GM21423 (cell line): ENCODE measurements at regions not wholly inside any gene's neighbourhood (a gene's known extent, or its start where the extent isn't known, plus 50 kb on each side); places are given as distances from the start of the nearest gene placed in this dataset.

ENCODE experiments used
- ATAC-seq: cut with Tn5 transposase; IDR thresholded peaks from one replicate; pipeline ENCODE4 v1.9.1; 2021; ENCODE audit warnings: mild to moderate bottlenecking, moderate library complexity; ENCODE audit not compliant: unreplicated experiment

- no peak for ATAC-seq
Observed at GRCh38 chr9:88691811-88692210, 156.8 kb downstream of the NXNL2 start.

GRCh38 chr9:88692827-88693226 lies 157.8 kb downstream of the NXNL2 start:
- no peak for ATAC-seq

DNA sequence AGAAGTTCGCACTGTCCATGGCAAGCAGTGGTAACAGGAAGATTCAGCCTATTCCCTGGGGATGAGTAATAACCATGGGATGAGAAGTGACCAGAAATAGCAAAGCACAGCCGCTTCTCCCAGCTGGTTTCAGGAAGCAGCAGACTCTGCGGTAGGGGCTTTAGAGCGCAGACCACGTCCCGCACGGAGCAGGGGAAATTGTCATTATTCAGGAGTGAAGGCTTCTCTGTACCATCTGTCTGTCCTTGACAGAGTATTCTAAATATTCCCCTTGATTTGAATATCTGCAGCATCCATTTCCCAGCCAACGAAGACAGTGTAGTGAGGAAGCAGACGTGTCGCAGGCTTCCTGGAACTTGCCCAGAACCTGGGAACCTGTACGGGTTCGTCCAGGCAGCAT lies 159.6 kb downstream of the NXNL2 start:
- no peak for ATAC-seq

DNA sequence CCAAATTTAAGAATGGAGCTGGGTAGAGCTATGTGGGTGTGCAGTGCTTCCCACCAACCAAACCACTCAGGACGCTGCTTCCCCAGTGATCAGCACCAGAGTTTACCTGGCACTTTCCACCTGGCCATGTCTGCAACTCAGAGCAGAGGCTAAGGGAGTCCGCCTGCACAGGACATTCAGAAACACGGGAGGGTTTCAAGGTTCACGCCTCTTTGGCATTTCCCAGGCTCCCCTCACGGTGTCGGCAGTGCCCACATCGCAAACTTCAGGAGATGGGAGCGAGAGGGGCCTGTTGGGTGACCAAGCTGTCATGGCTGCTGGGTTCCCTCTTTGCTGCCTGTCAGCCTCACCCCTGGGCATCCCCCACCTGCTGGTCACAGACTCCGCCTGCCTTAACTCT lies 161.5 kb downstream of the NXNL2 start:
- no peak for ATAC-seq

DNA sequence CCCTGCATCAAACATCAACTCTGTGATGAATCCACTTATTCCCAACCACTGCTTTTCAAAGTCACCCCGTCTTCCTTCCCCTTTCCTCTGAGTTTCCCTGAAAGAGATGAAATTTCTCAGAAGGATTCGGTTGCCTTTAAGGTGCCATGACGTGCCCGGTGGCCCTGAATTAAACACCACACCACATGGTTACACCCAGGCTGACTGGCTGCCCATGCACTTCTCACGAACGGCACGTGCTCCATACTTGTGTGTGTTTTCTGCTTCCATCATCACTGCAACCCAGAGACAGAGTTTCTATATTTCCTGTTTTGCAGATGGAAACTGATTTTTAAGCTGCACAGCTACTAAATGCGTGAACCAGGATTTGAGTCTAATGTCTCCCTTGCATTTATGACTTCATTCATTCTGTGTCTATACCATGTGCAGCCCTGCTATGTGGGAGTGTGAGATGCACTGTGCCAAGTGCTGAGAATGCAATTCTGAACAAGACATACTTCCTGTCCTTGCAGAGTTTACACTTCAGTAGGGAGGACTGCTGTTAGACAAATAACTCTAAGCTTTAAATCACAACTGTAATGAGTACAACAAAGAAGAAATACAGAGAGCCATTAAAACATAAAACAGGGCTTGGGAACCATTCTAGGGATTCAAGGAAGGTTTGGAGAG lies 162.9 kb downstream of the NXNL2 start:
- ATAC-seq = no peak

DNA sequence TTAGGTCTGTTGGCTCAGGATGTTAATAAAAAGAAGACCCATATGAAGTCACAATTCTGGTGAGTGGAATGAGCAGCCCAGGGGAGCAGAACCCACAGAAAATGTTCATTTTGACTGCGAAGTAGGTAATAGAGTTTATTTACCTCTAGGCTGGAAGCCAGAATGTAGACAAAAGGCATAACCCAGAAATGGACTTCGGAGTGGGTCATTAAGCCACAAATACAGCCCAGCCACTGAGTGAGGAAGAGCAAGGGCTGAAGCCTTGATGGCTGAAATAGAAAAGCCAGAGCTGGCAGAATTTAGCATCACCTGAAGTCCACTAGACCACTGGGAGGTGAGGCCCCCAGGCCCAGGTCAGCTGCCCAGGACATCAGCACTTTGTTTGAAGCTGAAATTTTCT lies 168.0 kb downstream of the NXNL2 start:
- ATAC-seq = no peak

DNA sequence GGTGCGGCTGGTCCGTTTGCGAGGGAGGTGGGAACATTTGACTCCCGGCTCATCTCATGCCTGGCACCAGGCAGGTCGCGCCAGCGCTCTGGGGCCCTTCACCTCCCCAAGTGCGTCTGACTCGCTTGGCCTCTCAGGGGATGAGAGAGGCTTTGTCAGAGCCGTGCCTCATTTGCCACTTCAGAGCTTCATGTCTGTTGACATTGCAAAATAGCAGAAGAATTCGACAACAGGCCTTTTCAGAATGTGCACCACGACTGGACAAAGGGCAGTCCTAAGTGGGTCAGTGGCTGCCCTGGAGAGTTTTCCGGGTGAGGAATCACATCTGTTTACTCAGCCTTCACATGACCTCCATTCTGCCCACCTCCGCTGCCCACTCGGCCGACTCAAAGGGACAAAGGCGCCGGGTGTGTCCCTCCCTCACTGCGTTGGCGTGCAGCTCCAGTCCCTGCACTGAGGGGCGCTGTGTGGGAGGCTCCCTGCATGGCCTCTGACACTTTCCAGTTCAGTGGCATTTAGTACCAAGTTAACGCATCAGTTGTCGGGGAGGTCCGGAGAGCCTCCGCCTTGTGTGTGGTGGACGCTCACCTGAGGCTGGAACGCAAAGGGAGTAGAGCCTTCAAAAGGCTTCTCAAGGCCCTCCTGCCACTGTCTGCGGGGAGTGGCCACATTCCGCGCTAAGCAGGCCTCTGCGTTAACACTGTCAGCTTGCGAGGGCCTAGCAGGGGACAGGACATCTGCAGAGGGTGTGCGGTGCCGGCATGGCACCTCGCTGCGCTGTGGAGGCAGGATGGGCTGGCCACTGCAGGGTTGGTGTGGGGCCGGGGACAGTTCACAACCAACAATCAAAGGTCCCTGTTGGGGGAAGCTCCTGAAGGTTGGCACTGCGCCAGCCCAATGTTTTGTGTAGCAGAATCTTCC lies 171.5 kb downstream of the NXNL2 start:
- ATAC-seq = no peak

DNA sequence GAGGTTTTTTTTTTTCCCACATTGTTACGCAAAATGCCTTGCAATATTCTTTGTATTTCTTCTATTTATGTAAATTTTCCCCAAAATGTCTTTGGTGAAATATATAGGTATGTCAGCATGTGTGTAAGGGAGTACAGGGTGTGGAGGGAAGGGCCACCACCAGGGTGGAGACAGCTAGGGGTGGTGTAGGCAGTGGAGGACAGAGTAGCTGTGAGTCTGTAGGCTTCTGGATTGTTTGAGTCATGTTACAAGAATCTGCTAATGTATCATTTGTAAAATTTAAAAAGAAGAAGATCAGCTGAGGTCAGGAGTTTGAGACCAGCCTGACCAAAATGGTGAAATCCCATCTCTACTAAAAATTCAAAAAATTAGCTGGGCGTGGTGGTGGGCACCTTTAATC lies 175.5 kb downstream of the NXNL2 start:
- ATAC-seq = no peak

DNA sequence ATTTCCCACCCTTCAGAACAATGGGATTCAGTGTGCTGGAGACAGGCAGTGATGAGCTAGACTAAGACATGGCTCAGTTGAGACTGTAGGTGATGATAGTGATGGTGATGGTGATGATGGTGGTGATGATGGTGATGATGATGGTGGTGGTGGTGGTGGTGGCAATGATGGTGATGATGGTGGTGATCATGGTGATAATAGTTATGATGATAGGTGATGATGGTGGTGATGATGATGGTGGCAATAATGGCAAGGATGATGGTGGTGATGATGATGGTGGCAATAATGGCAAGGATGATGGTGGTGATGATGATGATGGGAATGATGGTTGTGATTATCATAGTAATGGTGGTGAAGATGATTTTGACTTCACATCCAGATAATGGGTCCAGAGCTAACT lies 176.7 kb downstream of the NXNL2 start:
- no peak for ATAC-seq

DNA sequence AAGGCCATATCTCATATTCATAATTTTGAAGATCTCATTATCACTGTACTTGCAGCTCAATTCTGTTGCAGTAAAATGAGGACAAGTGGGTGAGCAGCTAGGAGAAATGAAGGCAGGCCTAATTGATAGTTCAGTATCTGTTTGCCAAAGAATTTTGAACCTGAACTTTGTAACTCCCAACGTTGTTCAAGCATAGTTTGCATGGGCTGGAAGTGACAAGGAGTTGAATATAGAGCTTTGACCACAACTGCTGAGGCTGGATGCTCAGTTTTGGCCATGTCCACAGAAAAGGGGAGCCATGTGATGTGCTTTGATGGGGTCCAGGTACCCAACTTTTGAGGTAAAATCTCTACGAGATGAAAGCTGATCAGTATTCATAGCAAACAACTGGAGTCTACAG lies 177.5 kb downstream of the NXNL2 start:
- ATAC-seq = no peak

- no peak for ATAC-seq
Observed at GRCh38 chr9:88713010-88713409, 178.0 kb downstream of the NXNL2 start.

- no peak for ATAC-seq
Observed at GRCh38 chr9:88716596-88717290, 181.8 kb downstream of the NXNL2 start.

DNA sequence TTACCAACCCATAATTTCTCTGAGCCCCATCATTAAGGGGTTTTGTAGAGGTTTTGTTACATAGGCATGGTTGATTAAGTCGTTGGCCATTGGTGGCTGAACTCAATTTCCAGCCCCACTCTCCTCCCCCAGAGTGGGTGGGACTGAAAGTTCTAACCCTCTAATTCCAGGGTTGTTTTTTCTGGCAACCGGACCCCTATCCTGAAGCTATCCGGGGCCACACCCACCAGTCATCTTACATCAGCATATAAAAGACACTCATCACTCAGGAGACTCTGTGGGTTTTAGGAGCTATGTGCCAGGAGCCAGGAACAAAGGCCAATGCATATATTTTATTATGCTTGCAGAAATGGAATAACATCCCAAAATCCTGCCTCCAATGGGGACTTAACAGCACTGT lies 186.0 kb downstream of the NXNL2 start:
- ATAC-seq = no peak

GRCh38 chr9:88721495-88722279 lies 186.7 kb downstream of the NXNL2 start:
- ATAC-seq = no peak

DNA sequence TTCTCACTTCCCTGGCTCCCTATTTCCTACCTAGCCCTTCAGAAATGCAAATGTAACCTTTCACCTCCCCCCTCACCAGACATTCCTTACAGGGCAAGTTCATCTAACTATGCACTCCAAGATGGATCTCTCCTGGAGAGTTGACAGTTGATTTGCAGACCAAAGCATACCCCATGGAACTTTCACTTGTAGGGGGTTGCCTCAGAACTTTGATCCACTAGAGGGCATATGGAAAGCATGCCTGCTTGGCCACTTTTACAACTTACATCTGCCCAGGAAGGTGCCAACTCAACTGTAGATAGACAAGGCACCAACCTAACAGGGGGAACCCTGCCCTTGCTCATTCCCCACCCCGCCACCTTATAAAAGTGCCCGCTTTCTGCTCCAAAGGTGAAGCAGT lies 187.8 kb downstream of the NXNL2 start:
- no peak for ATAC-seq

DNA sequence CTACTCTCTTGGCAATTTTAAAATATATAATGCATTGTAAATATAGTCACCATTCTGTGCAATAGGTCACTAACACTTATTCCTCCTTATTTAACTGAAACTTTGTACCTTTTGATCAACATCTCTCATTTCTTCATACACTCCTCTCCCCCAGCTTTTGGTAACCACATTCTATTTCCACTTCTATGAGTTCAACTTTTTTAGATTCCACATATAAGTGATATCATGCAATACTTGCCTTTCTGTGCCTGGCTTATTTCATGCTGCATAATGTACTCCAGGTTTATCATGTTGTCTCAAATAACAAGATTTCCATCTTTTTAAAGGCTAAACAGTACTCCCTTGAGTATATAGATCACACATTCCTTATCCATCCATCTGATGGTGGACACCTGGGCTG lies 188.8 kb downstream of the NXNL2 start:
- ATAC-seq = no peak

DNA sequence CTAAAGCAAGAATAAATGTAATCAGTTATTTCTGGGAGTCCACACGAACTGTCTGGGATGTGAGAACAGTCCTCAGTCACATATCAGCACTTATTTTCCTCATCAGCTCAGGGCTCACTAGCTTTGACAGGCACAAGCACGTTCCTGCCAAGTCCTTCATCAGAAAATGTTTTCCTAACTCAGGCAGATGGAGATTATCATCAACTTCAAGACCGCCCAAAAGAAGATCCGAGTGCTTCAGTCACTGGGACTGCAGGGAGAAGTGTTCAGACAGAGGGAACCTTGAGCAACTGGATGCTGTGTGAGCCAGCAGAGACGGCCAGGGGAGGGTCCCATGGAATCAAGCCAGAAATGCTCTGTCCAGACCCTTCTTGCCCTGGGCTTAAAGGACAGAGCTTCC lies 189.4 kb downstream of the NXNL2 start:
- no peak for ATAC-seq

DNA sequence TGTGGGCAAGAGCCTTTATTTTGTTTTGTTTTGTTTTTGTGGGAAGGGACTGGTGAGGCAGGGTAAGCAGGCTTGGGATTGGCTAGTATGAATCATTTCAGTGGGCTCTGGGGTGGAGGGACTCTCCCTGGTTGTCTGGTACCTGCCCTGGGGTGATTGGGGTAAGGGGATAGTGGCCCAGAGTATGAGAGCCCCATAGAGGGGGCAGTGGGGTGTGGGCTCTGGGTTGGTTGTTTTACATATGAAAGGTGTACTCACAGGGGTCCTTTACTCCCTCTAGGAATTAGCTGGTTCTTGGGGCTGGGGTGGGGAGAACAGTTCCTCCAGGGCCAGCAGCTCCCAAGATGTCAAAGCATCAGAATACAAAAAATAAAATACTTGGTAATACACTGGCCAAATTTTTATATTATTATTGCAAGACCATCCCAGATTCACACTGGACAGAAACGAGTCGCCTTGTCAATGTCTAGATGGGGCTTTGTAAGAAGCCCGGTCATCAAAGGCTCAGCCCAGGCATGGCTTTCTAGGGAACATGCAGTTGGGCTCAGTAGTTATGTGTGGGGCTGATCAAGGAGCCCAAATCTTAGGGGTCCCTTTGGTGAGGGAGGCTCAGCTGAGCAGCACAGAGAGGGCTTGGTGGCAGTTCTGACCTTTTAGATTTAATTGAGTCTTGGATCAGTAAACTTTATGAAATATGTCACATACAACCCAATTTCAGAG lies 190.5 kb downstream of the NXNL2 start:
- no peak for ATAC-seq

DNA sequence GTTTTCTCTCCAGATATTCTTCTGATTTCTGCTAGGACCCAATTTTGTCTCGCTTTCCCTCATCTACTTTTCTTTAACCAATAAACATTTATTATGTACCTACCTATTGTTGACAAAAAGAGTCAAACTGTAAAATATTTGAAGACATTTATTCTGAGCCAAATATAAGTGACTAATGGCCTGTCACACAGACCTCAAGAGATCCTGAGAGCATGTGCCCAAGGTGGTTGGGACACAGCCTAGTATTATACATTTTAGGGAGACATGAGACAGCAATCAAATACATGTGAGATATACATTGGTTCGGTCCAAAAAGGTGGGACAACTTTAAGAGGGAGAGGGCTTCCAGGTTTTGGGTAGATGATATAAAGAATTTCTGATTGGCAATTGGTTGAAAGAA lies 191.8 kb downstream of the NXNL2 start:
- no peak for ATAC-seq

DNA sequence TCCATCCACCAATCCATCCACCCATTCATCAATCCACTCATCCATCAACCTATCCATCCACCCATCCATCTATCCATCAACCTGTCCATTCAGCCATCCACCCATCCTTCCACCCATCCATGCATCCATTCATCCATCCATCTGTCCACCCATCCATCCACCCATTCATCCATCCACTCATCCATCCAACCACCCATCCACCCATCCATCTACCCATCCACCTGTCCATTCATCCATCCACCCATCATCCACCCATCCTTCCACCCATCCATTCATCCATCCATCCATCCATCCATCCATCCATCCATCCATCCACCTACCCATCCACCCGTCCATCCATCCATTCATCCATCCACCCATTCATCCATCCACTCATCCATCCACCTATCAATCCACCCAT lies 195.8 kb downstream of the NXNL2 start:
- no peak for ATAC-seq
